ENCODE measurements at regions not wholly inside any gene's neighbourhood (a gene's known extent, or its start where the extent isn't known, plus 50 kb on each side); places are given as distances from the start of the nearest gene placed in this dataset.

DNA sequence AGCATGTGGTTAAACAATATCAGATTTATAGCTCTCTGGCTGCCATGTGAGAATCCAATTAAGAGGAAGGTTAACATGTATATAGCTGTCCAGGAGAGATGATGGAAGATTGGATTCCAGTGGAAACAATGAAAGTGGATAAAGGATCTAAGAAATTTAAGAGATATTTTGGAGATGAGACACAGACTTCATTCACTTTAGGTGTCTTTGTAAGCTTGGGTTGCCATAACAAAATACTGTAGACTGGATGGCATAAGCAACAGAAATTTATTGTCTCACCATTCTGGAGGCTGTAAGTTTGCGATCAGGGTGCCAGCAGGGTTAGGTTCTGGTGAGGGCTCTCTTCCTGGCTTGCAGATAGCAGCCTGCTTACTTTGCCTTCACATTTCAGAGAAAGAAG lies 155.9 kb upstream of the MYOCD start:
- no peaks in the 10 kb centered on the region for H3K9me3 ChIP-seq (ENCODE audit: control insufficient read depth, low read depth, low read length)
- H4K8ac ChIP-seq (replicated peaks; ENCODE audit: insufficient read length, low read depth, low read length): no peak overlapping the region
- TF ChIP-seq, protein P1, sequence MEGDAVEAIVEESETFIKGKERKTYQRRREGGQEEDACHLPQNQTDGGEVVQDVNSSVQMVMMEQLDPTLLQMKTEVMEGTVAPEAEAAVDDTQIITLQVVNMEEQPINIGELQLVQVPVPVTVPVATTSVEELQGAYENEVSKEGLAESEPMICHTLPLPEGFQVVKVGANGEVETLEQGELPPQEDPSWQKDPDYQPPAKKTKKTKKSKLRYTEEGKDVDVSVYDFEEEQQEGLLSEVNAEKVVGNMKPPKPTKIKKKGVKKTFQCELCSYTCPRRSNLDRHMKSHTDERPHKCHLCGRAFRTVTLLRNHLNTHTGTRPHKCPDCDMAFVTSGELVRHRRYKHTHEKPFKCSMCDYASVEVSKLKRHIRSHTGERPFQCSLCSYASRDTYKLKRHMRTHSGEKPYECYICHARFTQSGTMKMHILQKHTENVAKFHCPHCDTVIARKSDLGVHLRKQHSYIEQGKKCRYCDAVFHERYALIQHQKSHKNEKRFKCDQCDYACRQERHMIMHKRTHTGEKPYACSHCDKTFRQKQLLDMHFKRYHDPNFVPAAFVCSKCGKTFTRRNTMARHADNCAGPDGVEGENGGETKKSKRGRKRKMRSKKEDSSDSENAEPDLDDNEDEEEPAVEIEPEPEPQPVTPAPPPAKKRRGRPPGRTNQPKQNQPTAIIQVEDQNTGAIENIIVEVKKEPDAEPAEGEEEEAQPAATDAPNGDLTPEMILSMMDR (conservative IDR thresholded peaks at IDR 0.05): no peak
- WGBS (ENCODE audit: extremely low coverage, insufficient read length, low lambda C conversion rate): no CpG with 5 or more reads among the region's 1 CpG
- H3K4me2 ChIP-seq (ENCODE audit: insufficient read depth, insufficient read length, low read length): no peak overlapping the region
- no peak overlapping the region for H3K4me3 Mint-ChIP-seq
- no peaks in the 10 kb centered on the region for H3K27me3 Mint-ChIP-seq (ENCODE audit: low read depth)
- no peaks in the 10 kb centered on the region for H3K27me3 ChIP-seq (ENCODE audit: insufficient read depth, low read length)
- H3K27ac ChIP-seq (ENCODE audit: insufficient read length, low read depth, low read length): no peak overlapping the region
- no peak overlapping the region for H4K91ac ChIP-seq (ENCODE audit: insufficient read length, low read depth, low read length)
- no peak overlapping the region for H3K23ac ChIP-seq (ENCODE audit: insufficient read length, low read depth, low read length)
- H3K27ac Mint-ChIP-seq: no peak overlapping the region
- H3K18ac ChIP-seq (ENCODE audit: insufficient read length, low read depth, low read length): no peak overlapping the region
- H2BK20ac ChIP-seq (ENCODE audit: low read depth, low read length, poor library complexity, severe bottlenecking): no peak overlapping the region
- DNase-seq: no peak
- H3K4me1 Mint-ChIP-seq: no peaks in the 10 kb centered on the region
- no peaks in the 10 kb centered on the region; a peak in 1 of 5 replicates for H3K9me3 Mint-ChIP-seq
- no peaks in the 10 kb centered on the region for H3K79me1 ChIP-seq (ENCODE audit: insufficient read depth, low read depth, low read length, poor library complexity, severe bottlenecking)
- no peak overlapping the region for H3K9ac ChIP-seq (ENCODE audit: extremely low read depth, insufficient read length, low read length)
- H3K36me3 Mint-ChIP-seq (ENCODE audit: insufficient read depth in 1 of 3, low read depth in 3 of 3): no peaks in the 10 kb centered on the region
- H2AK5ac ChIP-seq (ENCODE audit: insufficient read length, low read length): no peak overlapping the region
- no peaks in the 10 kb centered on the region for H3K4me1 ChIP-seq (ENCODE audit: insufficient read depth, low read length)
- H4K20me1 ChIP-seq (ENCODE audit: control insufficient read depth, insufficient read depth, insufficient read length): no peaks in the 10 kb centered on the region
- H3K4ac ChIP-seq (ENCODE audit: low read depth, low read length): no peak overlapping the region
- H2BK120ac ChIP-seq (ENCODE audit: low read depth, low read length, poor library complexity, severe bottlenecking): no peak overlapping the region
- H2BK15ac ChIP-seq (ENCODE audit: low read depth, low read length): no peak overlapping the region
- H3K56ac ChIP-seq (ENCODE audit: insufficient read length, low read depth, low read length): no peak overlapping the region
- H2BK12ac ChIP-seq (ENCODE audit: insufficient read length, low read depth, low read length): no peak overlapping the region
- H4K5ac ChIP-seq (ENCODE audit: insufficient read length, low read depth, low read length): no peak overlapping the region
- H2AFZ ChIP-seq (ENCODE audit: low read length): no peak overlapping the region
- no peaks in the 10 kb centered on the region for H3K23me2 ChIP-seq (ENCODE audit: insufficient read length, low read depth, low read length, poor library complexity, severe bottlenecking)
- no peak overlapping the region for H2BK5ac ChIP-seq (ENCODE audit: insufficient read length, low read length)
- H3T11ph ChIP-seq (ENCODE audit: low read length): no peak overlapping the region
- no peak overlapping the region for H3K14ac ChIP-seq (ENCODE audit: insufficient read depth, low read length)
- H3K79me2 ChIP-seq (ENCODE audit: insufficient read depth, low read length): no peaks in the 10 kb centered on the region

Data from H9 (cell line).